ENCODE measurements at regions not wholly inside any gene's neighbourhood (a gene's known extent, or its start where the extent isn't known, plus 50 kb on each side); places are given as distances from the start of the nearest gene placed in this dataset.

- Histone ChIP-seq H3K79me2 (ENCODE audit: insufficient read depth, low read length) (no peaks in the 10 kb centered on the region), H3K9me3 (replicated peaks in 1 of 2; ENCODE audit: control insufficient read depth in 1 of 2, insufficient read depth in 1 of 2, low read length in 2 of 2) (no peaks in the 10 kb centered on the region), H3K36me3 (replicated peaks in 1 of 2; ENCODE audit: control insufficient read depth in 1 of 2, insufficient read depth in 2 of 2, low read length in 2 of 2) (no peaks in the 10 kb centered on the region), H3K9ac (ENCODE audit: insufficient read depth, low read length, poor library complexity, severe bottlenecking) (no peak overlapping the region), H3K27me3 (ENCODE audit: control insufficient read depth in 2 of 2, insufficient read depth in 2 of 2, low read length in 2 of 2) (no peaks in the 10 kb centered on the region), H3K4me1 (ENCODE audit: control insufficient read depth in 1 of 2, insufficient read depth in 2 of 2, low read length in 2 of 2) (no peaks in the 10 kb centered on the region), H3K4me3 (replicated peaks in 1 of 3; ENCODE audit: low read depth in 2 of 3, low read length in 3 of 3) (no peak overlapping the region), H3K4me2 (replicated peaks; ENCODE audit: extremely low read depth, low read length, poor library complexity, severe bottlenecking) (no peak overlapping the region), H3K27ac (ENCODE audit: low read depth in 1 of 2, low read length in 2 of 2) (no peak overlapping the region), H2AFZ (ENCODE audit: insufficient read depth, low read depth, low read length, poor library complexity, severe bottlenecking) (no peak overlapping the region), H4K20me1 (ENCODE audit: insufficient read depth, low read length) (no peaks in the 10 kb centered on the region)
- H3K27me3 Mint-ChIP-seq (ENCODE audit: low read depth in 3 of 3), result no peaks in the 10 kb centered on the region
- intact Hi-C loops (cut with micrococcal nuclease), result no loop called here
- H3K9me3 Mint-ChIP-seq, result peaks cover 0 to 2% (median 0%) of the 10 kb centered on the region in 7 donors
- no peaks in the 10 kb centered on the region for H3K4me1 Mint-ChIP-seq
- no peak for DNase-seq
- H3K4me3 Mint-ChIP-seq, result no peak overlapping the region
- TF ChIP-seq CTCF (IDR thresholded peaks at IDR 0.05), result no peak
- H3K36me3 Mint-ChIP-seq, result no peaks in the 10 kb centered on the region
- H3K27ac Mint-ChIP-seq, result no peak overlapping the region
- 100% methylated on average over 1 of the region's 1 CpG for WGBS (ENCODE audit: insufficient coverage)
Measured at GRCh38 chr2:65819963-65820362, 387.6 kb upstream of the SPRED2 start.

DNA sequence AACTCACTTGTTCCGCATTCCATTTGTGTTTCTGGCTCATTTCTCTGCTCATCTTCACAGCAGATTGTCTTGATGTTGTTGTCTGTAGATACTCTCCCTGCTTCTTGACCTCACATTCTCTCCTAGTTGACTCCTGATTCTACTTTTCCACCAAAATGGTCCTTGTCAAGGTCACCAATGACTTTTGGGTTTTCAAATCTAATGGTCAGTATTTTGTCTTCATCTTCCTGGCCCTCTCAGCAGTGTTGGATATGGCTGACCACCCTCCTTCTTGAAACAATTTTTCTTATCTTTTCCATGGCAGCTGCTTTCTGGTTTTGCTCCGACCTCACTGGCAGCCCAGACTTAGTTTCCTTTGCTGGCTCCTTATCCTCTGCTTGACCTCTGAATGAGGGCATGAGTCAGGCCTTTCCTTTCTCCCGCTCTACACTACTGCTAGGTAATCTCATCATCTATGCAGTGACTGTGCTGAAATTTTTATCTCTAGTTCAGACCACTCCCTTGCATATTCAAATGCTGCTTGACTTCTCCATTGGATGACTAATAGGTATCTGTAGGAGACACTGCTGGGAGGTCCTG lies 386.6 kb upstream of the SPRED2 start:
- Histone ChIP-seq H4K20me1 (ENCODE audit: insufficient read depth, low read length) (no peaks in the 10 kb centered on the region), H3K4me1 (ENCODE audit: control insufficient read depth in 1 of 2, insufficient read depth in 2 of 2, low read length in 2 of 2) (no peaks in the 10 kb centered on the region), H3K9me3 (replicated peaks in 1 of 2; ENCODE audit: control insufficient read depth in 1 of 2, insufficient read depth in 1 of 2, low read length in 2 of 2) (no peaks in the 10 kb centered on the region), H3K27me3 (ENCODE audit: control insufficient read depth in 2 of 2, insufficient read depth in 2 of 2, low read length in 2 of 2) (no peaks in the 10 kb centered on the region), H3K4me3 (replicated peaks in 1 of 3; ENCODE audit: low read depth in 2 of 3, low read length in 3 of 3) (no peak overlapping the region), H3K36me3 (replicated peaks in 1 of 2; ENCODE audit: control insufficient read depth in 1 of 2, insufficient read depth in 2 of 2, low read length in 2 of 2) (no peaks in the 10 kb centered on the region), H3K4me2 (replicated peaks; ENCODE audit: extremely low read depth, low read length, poor library complexity, severe bottlenecking) (no peak overlapping the region), H3K9ac (ENCODE audit: insufficient read depth, low read length, poor library complexity, severe bottlenecking) (no peak overlapping the region), H3K27ac (ENCODE audit: low read depth in 1 of 2, low read length in 2 of 2) (no peak overlapping the region), H2AFZ (ENCODE audit: insufficient read depth, low read depth, low read length, poor library complexity, severe bottlenecking) (no peak overlapping the region), H3K79me2 (ENCODE audit: insufficient read depth, low read length) (no peaks in the 10 kb centered on the region)
- H3K4me1 Mint-ChIP-seq, result no peaks in the 10 kb centered on the region
- intact Hi-C loops (cut with micrococcal nuclease), result no loop called here
- no peak overlapping the region for H3K27ac Mint-ChIP-seq
- no peaks in the 10 kb centered on the region for H3K36me3 Mint-ChIP-seq
- peaks cover 0 to 3% (median 0%) of the 10 kb centered on the region in 3 donors for H3K27me3 Mint-ChIP-seq (ENCODE audit: low read depth in 3 of 3)
- peaks cover 0 to 4% (median 0%) of the 10 kb centered on the region in 7 donors for H3K9me3 Mint-ChIP-seq
- 79% methylated on average over 3 of the region's 3 CpGs for WGBS (ENCODE audit: insufficient coverage)
- TF ChIP-seq CTCF (IDR thresholded peaks at IDR 0.05), result no peak
- no peak overlapping the region for H3K4me3 Mint-ChIP-seq
- DNase-seq, result no peak

Measured in CD14-positive monocyte (primary cell).